ENCODE measurements at regions not wholly inside any gene's neighbourhood (a gene's known extent, or its start where the extent isn't known, plus 50 kb on each side); places are given as distances from the start of the nearest gene placed in this dataset.

DNA sequence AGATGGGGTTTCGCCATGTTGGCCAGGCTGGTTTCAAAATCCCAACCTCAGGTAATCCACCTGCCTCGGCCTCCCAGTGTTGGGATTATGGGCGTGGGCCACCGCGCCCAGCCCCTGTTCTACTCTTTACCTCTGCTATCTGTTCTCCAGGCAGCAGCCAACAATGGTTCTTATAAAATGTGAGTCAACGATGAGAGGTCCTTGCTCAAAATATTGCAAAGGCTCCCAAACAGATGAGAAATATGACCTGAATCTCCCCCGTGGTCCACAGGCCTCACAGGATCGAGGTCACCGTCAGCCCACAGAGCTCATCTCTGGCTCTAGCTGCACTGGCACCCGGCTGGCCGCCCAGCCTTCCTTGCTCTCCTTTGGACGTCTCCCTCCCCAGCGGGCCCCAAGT is 62.0 kb upstream of the EGFR start:
- DNase-seq (ENCODE audit: low spot score): no peak

DNA sequence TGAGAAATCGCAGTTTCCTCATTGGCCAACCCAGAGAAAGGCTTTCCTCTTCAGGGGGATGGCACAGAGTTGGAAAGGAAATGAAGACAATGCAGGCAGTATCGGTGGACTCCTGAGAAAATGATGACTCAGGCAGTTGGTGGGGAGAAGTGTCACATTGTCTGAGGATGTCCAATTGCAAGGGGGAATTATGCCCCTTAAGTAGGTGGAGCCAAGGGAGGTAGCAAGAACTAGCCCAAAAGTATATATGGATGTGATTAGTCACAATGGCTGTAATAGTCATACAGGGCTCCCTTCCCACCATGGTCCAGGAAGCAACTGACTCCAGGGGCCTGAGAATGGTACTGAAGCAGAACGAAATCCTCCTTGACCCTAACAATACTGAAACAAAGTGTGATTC is 58.3 kb upstream of the EGFR start:
- no peak for DNase-seq (ENCODE audit: low spot score)

GRCh38 chr7:54961391-54961790 is 57.4 kb upstream of the EGFR start:
- no peak for DNase-seq (ENCODE audit: low spot score)

GRCh38 chr7:54963155-54963554 is 55.7 kb upstream of the EGFR start:
- no peak for DNase-seq (ENCODE audit: low spot score)

GRCh38 chr7:54964136-54964535 is 54.7 kb upstream of the EGFR start:
- DNase-seq (ENCODE audit: low spot score): no peak

GRCh38 chr7:54967377-54967776 is 51.4 kb upstream of the EGFR start:
- no peak for DNase-seq (ENCODE audit: low spot score)

GRCh38 chr7:54968018-54968417 is 50.8 kb upstream of the EGFR start:
- DNase-seq (ENCODE audit: low spot score): no peak

Data from COLO829 (cell line).